Activated T-helper 2 cell treated with anti-CD3 and anti-CD28 coated beads, Interferon-gamma antibody, Interleukin-2, Interleukin-4, amounts not matched to agents 10 μg/mL and 5 μg/mL and 100 μg/mL, durations not matched to agents 14 hours and 24 hours and 36 hours (primary cell): ENCODE measurements at regions not wholly inside any gene's neighbourhood (a gene's known extent, or its start where the extent isn't known, plus 50 kb on each side); places are given as distances from the start of the nearest gene placed in this dataset.
"Not testable (repeated sequence)": the region's sequence is repeated elsewhere in the genome, so short reads cannot be mapped to it uniquely, and the experiment has no call there.

ENCODE experiments used
- DNase-seq: peaks from one replicate; pipeline ENCODE4 v3.0.0; 2021; ENCODE audit warnings: low spot score
- H3K27ac Mint-ChIP-seq: one replicate; pipeline ENCODE4 v1.8.0; 2021; ENCODE audit warnings: mixed read lengths
- H3K27me3 Mint-ChIP-seq: one replicate; pipeline ENCODE4 v1.8.0; 2021; ENCODE audit warnings: low read depth, mixed read lengths
- H3K36me3 Mint-ChIP-seq: one replicate; pipeline ENCODE4 v1.8.0; 2021; ENCODE audit warnings: low read depth, mixed read lengths
- H3K4me1 Mint-ChIP-seq: one replicate; pipeline ENCODE4 v1.8.0; 2021; ENCODE audit warnings: low read depth, mixed read lengths
- H3K4me3 Mint-ChIP-seq: one replicate; pipeline ENCODE4 v1.8.0; 2021; ENCODE audit warnings: low read depth, mild to moderate bottlenecking, moderate library complexity, mixed read lengths
- H3K9me3 Mint-ChIP-seq: one replicate; pipeline ENCODE4 v1.8.0; 2021; ENCODE audit warnings: mixed read lengths
- intact Hi-C: fragments of 100-400 bp; cut with micrococcal nuclease; formaldehyde crosslinking; loops from one replicate; pipeline ENCODE4 v1.15.1; 2023

DNA sequence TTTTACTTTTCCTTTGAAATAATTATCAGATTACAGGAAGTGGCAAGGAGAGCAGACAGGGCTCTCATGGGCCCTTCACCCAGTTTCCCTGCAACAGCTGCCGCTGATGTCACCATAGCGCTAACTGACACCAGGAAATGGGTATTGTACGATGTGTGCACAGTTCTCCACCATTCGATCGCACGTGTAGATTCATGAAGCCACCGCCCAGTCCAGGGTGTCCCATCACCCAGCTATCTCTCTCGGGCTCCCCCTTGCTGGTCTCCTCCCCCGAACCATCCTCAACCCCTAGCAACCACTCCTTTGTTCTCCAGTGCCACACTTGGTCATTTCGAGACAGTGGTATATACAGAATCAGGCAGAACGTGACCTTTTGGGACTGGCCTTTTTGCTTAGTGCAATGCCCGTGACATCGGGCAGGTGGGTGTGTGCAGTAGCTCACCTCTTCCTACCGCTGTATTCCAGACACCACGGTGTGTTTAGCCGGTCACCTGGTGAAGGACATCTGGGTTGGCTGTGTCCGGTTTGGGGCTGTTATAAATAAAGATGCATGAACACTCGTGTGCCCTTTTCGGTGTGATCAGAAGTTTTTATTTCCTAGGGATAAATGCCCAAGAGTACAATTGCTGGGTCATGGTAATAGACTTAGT is 118.4 kb downstream of the CRYAA start:
- Mint-ChIP-seq H3K4me3 (no peak overlapping the region), H3K36me3 (no peaks in the 10 kb centered on the region), H3K9me3 (no peaks in the 10 kb centered on the region), H3K27ac (no peak overlapping the region), H3K27me3 (no peaks in the 10 kb centered on the region), H3K4me1 (peaks cover 4% of the 10 kb centered on the region)
- no peak for DNase-seq
- intact Hi-C loops, result no loop called here

- intact Hi-C loops, result no loop called here
- Mint-ChIP-seq H3K4me3 (no peak overlapping the region), H3K27ac (no peak overlapping the region), H3K27me3 (no peaks in the 10 kb centered on the region), H3K4me1 (peaks cover 4% of the 10 kb centered on the region), H3K36me3 (no peaks in the 10 kb centered on the region), H3K9me3 (no peaks in the 10 kb centered on the region)
- no peak for DNase-seq
Observed at GRCh38 chr21:43286196-43286595, 117.4 kb downstream of the CRYAA start.

- Mint-ChIP-seq H3K9me3 (no peaks in the 10 kb centered on the region), H3K27me3 (no peaks in the 10 kb centered on the region), H3K27ac (no peak overlapping the region), H3K4me1 (peaks cover 4% of the 10 kb centered on the region), H3K4me3 (no peak overlapping the region), H3K36me3 (no peaks in the 10 kb centered on the region)
- intact Hi-C loops, result no loop called here
- DNase-seq, result no peak
Observed at GRCh38 chr21:43284700-43285099, 115.9 kb downstream of the CRYAA start.

GRCh38 chr21:43284238-43284637 is 115.4 kb downstream of the CRYAA start:
- Mint-ChIP-seq H3K36me3 (no peaks in the 10 kb centered on the region), H3K27ac (no peak overlapping the region), H3K4me1 (peaks cover 4% of the 10 kb centered on the region), H3K27me3 (no peaks in the 10 kb centered on the region), H3K4me3 (no peak overlapping the region), H3K9me3 (no peaks in the 10 kb centered on the region)
- intact Hi-C loops, result no loop called here
- DNase-seq, result no peak

GRCh38 chr21:43283925-43284221 is 115.1 kb downstream of the CRYAA start:
- H3K27ac Mint-ChIP-seq, H3K4me1 Mint-ChIP-seq, H3K4me3 Mint-ChIP-seq, H3K27me3 Mint-ChIP-seq, H3K36me3 Mint-ChIP-seq, intact Hi-C loops, H3K9me3 Mint-ChIP-seq, DNase-seq: not testable (repeated sequence)

DNA sequence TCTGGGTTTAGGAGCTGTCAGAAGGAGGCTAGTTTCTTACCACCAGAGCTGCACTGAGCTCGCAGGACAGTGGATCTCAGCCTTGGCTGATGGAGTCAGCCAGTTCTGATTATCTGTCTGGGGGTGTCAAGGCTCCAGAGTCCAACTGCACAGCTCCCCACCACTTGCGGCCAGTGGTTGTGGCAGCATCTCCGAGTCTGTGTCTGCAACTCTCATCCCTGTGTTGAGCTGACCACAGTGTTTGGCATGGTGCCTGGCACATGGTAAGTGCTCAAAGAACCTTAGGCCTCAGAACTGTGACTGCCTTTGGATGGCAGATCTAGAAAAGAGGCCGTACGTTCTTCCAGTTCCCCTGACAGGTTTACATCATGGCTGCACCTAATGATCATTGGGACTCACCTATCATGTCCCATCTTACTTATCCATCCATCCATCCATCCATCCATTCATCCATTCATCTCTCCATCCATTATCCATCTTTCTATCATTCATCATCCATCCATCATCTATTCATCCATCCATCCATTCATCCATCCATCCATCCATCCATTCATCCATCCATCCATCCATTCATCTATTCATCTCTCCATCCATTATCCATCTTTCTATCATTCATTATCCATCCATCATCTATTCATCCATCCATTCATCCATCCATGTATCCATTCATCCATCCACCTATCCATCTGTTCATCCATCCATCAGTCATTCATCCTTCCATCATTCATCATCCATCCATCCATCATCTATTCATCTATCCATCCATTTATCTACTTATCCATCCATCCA is 114.5 kb downstream of the CRYAA start:
- Mint-ChIP-seq H3K36me3 (no peaks in the 10 kb centered on the region), H3K9me3 (no peaks in the 10 kb centered on the region), H3K4me3 (no peak overlapping the region), H3K4me1 (peaks cover 4% of the 10 kb centered on the region), H3K27ac (no peak overlapping the region), H3K27me3 (no peaks in the 10 kb centered on the region)
- intact Hi-C loops, result no loop called here
- DNase-seq, result no peak

DNA sequence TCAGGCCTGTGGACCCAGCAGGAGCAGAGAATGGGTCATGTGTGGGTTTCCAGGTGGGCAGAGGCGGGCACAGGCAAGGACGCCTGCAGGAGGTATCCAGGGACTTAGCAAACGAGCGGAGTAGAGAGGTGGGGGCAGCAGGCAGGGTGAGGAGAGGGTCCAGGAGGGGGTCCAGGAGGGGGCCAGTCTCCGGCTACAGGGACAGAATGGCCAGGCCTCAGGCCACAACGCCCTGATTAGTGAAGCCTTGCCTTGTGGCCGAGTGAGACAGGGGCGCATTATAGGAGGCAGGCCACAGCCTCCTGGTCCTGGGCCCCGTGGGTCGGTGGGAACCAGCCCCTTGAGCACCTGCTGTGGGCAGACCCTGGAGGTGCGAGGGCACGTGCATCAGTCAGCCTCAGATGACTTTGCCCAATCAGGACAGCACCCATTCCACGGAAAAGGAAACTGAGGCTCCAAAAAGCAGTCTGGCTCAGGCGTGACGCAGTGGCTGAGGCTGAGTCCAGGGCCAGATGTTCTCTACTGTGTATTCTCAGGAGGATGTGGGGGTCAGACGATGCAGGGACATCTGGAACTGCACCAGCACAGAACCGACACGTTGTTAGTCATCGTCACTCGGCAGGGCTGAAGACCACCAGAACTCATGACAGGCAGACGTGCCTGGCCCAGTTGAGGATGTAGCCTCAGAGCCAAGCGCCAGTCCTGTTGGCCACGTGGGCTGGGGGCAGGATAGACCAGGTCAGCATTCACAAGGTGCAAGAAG is 113.7 kb downstream of the CRYAA start:
- Mint-ChIP-seq H3K27ac (no peak overlapping the region), H3K4me3 (no peak overlapping the region), H3K4me1 (peaks cover 4% of the 10 kb centered on the region), H3K27me3 (peaks cover 3% of the 10 kb centered on the region), H3K36me3 (no peaks in the 10 kb centered on the region), H3K9me3 (no peaks in the 10 kb centered on the region)
- intact Hi-C loops, result no loop called here
- no peak for DNase-seq

DNA sequence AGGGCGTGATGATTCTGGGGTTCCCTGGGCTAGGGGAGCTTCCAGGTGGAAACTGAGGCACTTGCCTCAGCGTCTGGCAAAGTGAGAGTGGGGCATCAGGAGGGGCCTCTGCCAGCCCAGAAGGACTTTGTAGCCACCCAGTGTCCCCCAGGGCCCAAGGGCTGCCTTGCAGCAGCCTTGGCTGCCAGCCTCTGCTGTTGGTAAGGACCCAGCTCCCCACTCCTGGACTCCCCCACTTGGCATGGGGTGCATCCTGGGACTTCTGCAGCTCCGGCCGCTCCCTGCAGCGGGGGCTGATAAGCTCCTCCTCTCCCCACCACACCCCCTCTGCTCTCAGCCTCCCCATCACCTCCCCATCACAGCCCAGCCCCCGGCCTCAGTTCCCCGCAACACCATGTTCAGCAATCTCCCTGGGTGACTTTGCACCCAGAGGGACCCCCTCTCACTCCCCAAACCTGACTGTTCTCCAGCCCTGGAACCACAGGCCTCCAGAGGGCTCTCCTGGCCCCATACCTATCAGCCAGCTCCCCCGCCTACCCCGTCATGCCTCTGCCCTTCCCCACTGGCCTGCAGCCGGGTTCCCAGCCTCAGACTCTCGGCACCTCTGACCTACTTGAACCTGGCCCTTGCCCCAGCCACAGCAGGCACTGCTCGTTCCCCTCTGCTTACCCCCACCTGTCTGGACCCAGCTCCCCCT is 113.0 kb downstream of the CRYAA start:
- intact Hi-C loops, result no loop called here
- Mint-ChIP-seq H3K36me3 (no peaks in the 10 kb centered on the region), H3K4me1 (no peaks in the 10 kb centered on the region), H3K9me3 (no peaks in the 10 kb centered on the region), H3K27ac (no peak overlapping the region), H3K4me3 (no peak overlapping the region), H3K27me3 (peaks cover 3% of the 10 kb centered on the region)
- DNase-seq, result no peak

GRCh38 chr21:43280949-43281633 is 112.3 kb downstream of the CRYAA start:
- no peak for DNase-seq
- intact Hi-C loops, result no loop called here
- Mint-ChIP-seq H3K36me3 (no peaks in the 10 kb centered on the region), H3K4me1 (no peaks in the 10 kb centered on the region), H3K27me3 (peaks cover 3% of the 10 kb centered on the region), H3K9me3 (no peaks in the 10 kb centered on the region), H3K4me3 (no peak overlapping the region), H3K27ac (no peak overlapping the region)

GRCh38 chr21:43279578-43279894 is 110.7 kb downstream of the CRYAA start:
- DNase-seq, result no peak
- H3K36me3 Mint-ChIP-seq, result no peaks in the 10 kb centered on the region
- H3K4me3 Mint-ChIP-seq, result no peak overlapping the region
- intact Hi-C loops, result no loop called here
- no peak overlapping the region for H3K27ac Mint-ChIP-seq
- no peaks in the 10 kb centered on the region for H3K9me3 Mint-ChIP-seq
- no peaks in the 10 kb centered on the region for H3K4me1 Mint-ChIP-seq
- H3K27me3 Mint-ChIP-seq, result peaks cover 5% of the 10 kb centered on the region

GRCh38 chr21:43278766-43279577 is 110.2 kb downstream of the CRYAA start:
- H3K27me3 Mint-ChIP-seq, result peaks cover 5% of the 10 kb centered on the region
- H3K9me3 Mint-ChIP-seq, result no peaks in the 10 kb centered on the region
- intact Hi-C loops, result no loop called here
- no peak for DNase-seq
- H3K36me3 Mint-ChIP-seq, result no peaks in the 10 kb centered on the region
- H3K4me3 Mint-ChIP-seq, result no peak overlapping the region
- H3K4me1 Mint-ChIP-seq, result no peaks in the 10 kb centered on the region
- no peak overlapping the region for H3K27ac Mint-ChIP-seq

- no peak for DNase-seq
- intact Hi-C loops, result no loop called here
- Mint-ChIP-seq H3K27ac (no peak overlapping the region), H3K4me3 (no peak overlapping the region), H3K9me3 (no peaks in the 10 kb centered on the region), H3K4me1 (no peaks in the 10 kb centered on the region), H3K36me3 (no peaks in the 10 kb centered on the region), H3K27me3 (peaks cover 5% of the 10 kb centered on the region)
Observed at GRCh38 chr21:43278359-43278758, 109.6 kb downstream of the CRYAA start.
